SK-N-MC (cell line): ENCODE measurements at regions not wholly inside any gene's neighbourhood (a gene's known extent, or its start where the extent isn't known, plus 50 kb on each side); places are given as distances from the start of the nearest gene placed in this dataset.

ENCODE experiments used
- EZH2 ChIP-seq: fragments of 200-600 bp; sonication (generic); IDR thresholded peaks from one replicate; pipeline ENCODE4 v1.6.1; 2017; ENCODE audit warnings: antibody characterized with exemption
- FOXP2 ChIP-seq: optimal IDR thresholded peaks from 2 replicates; pipeline ENCODE3; 2011; ENCODE audit warnings: mild to moderate bottlenecking, moderate library complexity; ENCODE audit not compliant: insufficient read depth; ENCODE audit errors: extremely low read length, control extremely low read depth
- POLR2AphosphoS5 ChIP-seq: IDR thresholded peaks from 2 replicates; pipeline ENCODE4 v1.6.1; 2012; ENCODE audit warnings: mild to moderate bottlenecking, low read depth, low read length, borderline replicate concordance

GRCh38 chr11:37394236-37394870 lies 796.3 kb upstream of the RAG2 start:
- TF ChIP-seq EZH2 (no peak), FOXP2 (no peak), POLR2AphosphoS5 (no peak)
